ENCODE measurements at regions not wholly inside any gene's neighbourhood (a gene's known extent, or its start where the extent isn't known, plus 50 kb on each side); places are given as distances from the start of the nearest gene placed in this dataset.

- no peak overlapping the region for H4K91ac ChIP-seq (replicated peaks; ENCODE audit: insufficient read length, low read length)
- no peaks in the 10 kb centered on the region for H3K23me2 ChIP-seq (ENCODE audit: low read depth, low read length)
- no peak overlapping the region for H3K4me3 ChIP-seq (ENCODE audit: extremely low read depth in 1 of 4, insufficient read depth in 2 of 4, low read depth in 3 of 4, low read length in 4 of 4)
- no peak overlapping the region for H2BK5ac ChIP-seq (ENCODE audit: low read depth, low read length)
- no peak overlapping the region for H3K9ac ChIP-seq (replicated peaks in 1 of 4; ENCODE audit: extremely low read depth in 1 of 4, low read depth in 3 of 4, low read length in 3 of 4)
- no peak overlapping the region for H3K18ac ChIP-seq (ENCODE audit: extremely low read depth, low read length)
- H3K36me3 ChIP-seq (ENCODE audit: control insufficient read depth in 2 of 4, insufficient read depth in 4 of 4, low read length in 3 of 4), result no peaks in the 10 kb centered on the region
- H3K9me3 ChIP-seq (ENCODE audit: insufficient read depth in 2 of 2, low read depth in 1 of 2, low read length in 1 of 2), result no peaks in the 10 kb centered on the region
- ChIA-PET POLR2A (ENCODE audit: partially characterized antibody) (no interaction called here), CTCF (ENCODE audit: partially characterized antibody) (no interaction called here)
- H3K56ac ChIP-seq (replicated peaks; ENCODE audit: insufficient read length, low read depth, low read length), result no peak overlapping the region
- H4K8ac ChIP-seq (ENCODE audit: extremely low read depth, insufficient read depth, low read length), result no peak overlapping the region
- FAIRE-seq, result no peak
- no peaks in the 10 kb centered on the region for H4K20me1 ChIP-seq (replicated peaks in 1 of 2; ENCODE audit: control insufficient read depth in 1 of 2, insufficient read depth in 2 of 2, low read length in 2 of 2)
- no peak for DNase-seq (ENCODE audit: low read depth in 1 of 2, low spot score in 2 of 2)
- no peak overlapping the region for H3K23ac ChIP-seq (ENCODE audit: insufficient read length)
- no peak overlapping the region for H2BK20ac ChIP-seq (ENCODE audit: low read length)
- H3K14ac ChIP-seq (ENCODE audit: insufficient read length), result no peak overlapping the region
- no peak overlapping the region for H2AK5ac ChIP-seq (ENCODE audit: low read depth, low read length)
- H3K27ac ChIP-seq (ENCODE audit: low read depth, low read length), result no peak overlapping the region
- no peaks in the 10 kb centered on the region for H3K79me2 ChIP-seq (ENCODE audit: control insufficient read depth in 1 of 2, insufficient read depth in 2 of 2, low read length in 2 of 2)
- H2BK120ac ChIP-seq (replicated peaks; ENCODE audit: low read depth, low read length), result no peak overlapping the region
- no peak overlapping the region for H2BK12ac ChIP-seq (ENCODE audit: low read depth, low read length)
- H3K4me1 ChIP-seq (replicated peaks in 1 of 4; ENCODE audit: control insufficient read depth in 3 of 4, insufficient read depth in 4 of 4, low read length in 3 of 4), result no peaks in the 10 kb centered on the region
- no peak overlapping the region for H3K4ac ChIP-seq (replicated peaks; ENCODE audit: insufficient read length, low read depth, low read length)
- H2AFZ ChIP-seq (ENCODE audit: low read length), result no peak overlapping the region
- 93% methylated on average over 2 of the region's 2 CpGs; no CpG with 5 or more reads in 1 of the 2 experiments for WGBS, 2 experiments (ENCODE audit: extremely low coverage in 1 of 2, insufficient coverage in 1 of 2, insufficient read length in 1 of 2, insufficient replicate concordance in 2 of 2, low coverage in 1 of 2, low lambda C conversion rate in 2 of 2, missing lambda C conversion rate in 1 of 2)
- no peaks in the 10 kb centered on the region for H3K27me3 ChIP-seq (replicated peaks in 1 of 4; ENCODE audit: control insufficient read depth in 3 of 4, extremely low read depth in 1 of 4, insufficient read depth in 3 of 4, low read length in 3 of 4)
- no peak overlapping the region for H3K4me2 ChIP-seq (ENCODE audit: insufficient read depth in 1 of 2, low read depth in 2 of 2, low read length in 2 of 2)
- H2BK15ac ChIP-seq (ENCODE audit: low read length), result no peak overlapping the region
- no peak overlapping the region for H4K5ac ChIP-seq (ENCODE audit: insufficient read length, low read depth, low read length)
- no peaks in the 10 kb centered on the region for H3K79me1 ChIP-seq (ENCODE audit: low read depth, low read length)
- TF ChIP-seq TBP (IDR thresholded peaks at IDR 0.05; ENCODE audit: low read depth, low read length) (no peak), MAX (IDR thresholded peaks at IDR 0.05) (no peak), SUZ12 (IDR thresholded peaks at IDR 0.05; ENCODE audit: low read length) (no peak), TEAD4 (IDR thresholded peaks at IDR 0.05; ENCODE audit: low read depth, low read length) (no peak), KDM1A (IDR thresholded peaks at IDR 0.05; ENCODE audit: borderline replicate concordance, low read length) (no peak), SIRT6 (IDR thresholded peaks at IDR 0.05; ENCODE audit: low read length) (no peak), POLR2A (IDR thresholded peaks at IDR 0.05; ENCODE audit: control extremely low read depth in 1 of 2, low read depth in 2 of 2, low read length in 2 of 2) (no peak), EP300 (IDR thresholded peaks at IDR 0.05; ENCODE audit: borderline replicate concordance in 1 of 2, low read depth in 2 of 2, low read length in 2 of 2) (no peak), CTCF (IDR thresholded peaks at IDR 0.05; ENCODE audit: control extremely low read depth in 1 of 3, insufficient read depth in 1 of 3, low read depth in 1 of 3, low read length in 3 of 3) (no peak), BACH1 (IDR thresholded peaks at IDR 0.05; ENCODE audit: low read length) (no peak), CHD2 (IDR thresholded peaks at IDR 0.05; ENCODE audit: low read length) (no peak)
Measured at GRCh38 chr10:36336315-36336714, 694.2 kb upstream of the FZD8 start.
